ENCODE measurements at regions not wholly inside any gene's neighbourhood (a gene's known extent, or its start where the extent isn't known, plus 50 kb on each side); places are given as distances from the start of the nearest gene placed in this dataset.

DNA sequence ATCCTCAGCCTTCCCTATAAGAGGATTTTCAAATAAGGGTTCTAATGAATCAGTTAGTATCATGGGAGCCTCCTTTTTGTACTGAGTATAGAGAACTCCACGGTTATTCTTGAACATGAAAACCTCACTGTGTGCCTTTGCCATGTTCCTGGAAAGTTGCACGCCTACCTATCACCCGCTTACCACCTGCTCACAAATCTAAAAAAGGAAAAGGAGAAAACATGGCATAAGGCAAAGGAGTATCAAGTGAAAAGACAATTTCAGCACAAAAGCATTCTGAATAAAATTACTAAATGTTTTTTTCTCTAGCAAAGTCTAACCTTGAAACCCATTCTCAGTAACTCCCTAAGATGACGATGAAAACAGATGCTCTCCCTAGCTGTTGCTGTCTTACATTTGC is 511.8 kb upstream of the API5 start:
- no peaks in the 10 kb centered on the region for H3K27me3 Mint-ChIP-seq (ENCODE audit: low read depth in 2 of 2)
- no peaks in the 10 kb centered on the region for H3K4me1 Mint-ChIP-seq
- no peaks in the 10 kb centered on the region for H3K27me3 ChIP-seq (ENCODE audit: control insufficient read depth, insufficient read depth, low read length)
- TF ChIP-seq, protein P1, sequence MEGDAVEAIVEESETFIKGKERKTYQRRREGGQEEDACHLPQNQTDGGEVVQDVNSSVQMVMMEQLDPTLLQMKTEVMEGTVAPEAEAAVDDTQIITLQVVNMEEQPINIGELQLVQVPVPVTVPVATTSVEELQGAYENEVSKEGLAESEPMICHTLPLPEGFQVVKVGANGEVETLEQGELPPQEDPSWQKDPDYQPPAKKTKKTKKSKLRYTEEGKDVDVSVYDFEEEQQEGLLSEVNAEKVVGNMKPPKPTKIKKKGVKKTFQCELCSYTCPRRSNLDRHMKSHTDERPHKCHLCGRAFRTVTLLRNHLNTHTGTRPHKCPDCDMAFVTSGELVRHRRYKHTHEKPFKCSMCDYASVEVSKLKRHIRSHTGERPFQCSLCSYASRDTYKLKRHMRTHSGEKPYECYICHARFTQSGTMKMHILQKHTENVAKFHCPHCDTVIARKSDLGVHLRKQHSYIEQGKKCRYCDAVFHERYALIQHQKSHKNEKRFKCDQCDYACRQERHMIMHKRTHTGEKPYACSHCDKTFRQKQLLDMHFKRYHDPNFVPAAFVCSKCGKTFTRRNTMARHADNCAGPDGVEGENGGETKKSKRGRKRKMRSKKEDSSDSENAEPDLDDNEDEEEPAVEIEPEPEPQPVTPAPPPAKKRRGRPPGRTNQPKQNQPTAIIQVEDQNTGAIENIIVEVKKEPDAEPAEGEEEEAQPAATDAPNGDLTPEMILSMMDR (IDR thresholded peaks at IDR 0.05) = no peak
- no peak overlapping the region for H3K27ac ChIP-seq (ENCODE audit: low read length)
- H3K9me3 ChIP-seq (ENCODE audit: control insufficient read depth, insufficient read depth, low read length) = no peaks in the 10 kb centered on the region
- peaks cover 8 to 20% of the 10 kb centered on the region in 2 donors for H3K9me3 Mint-ChIP-seq
- DNase-seq = no peak
- intact Hi-C loops (cut with micrococcal nuclease) = no loop called here
- WGBS (ENCODE audit: insufficient coverage) = 87% methylated on average over 4 of the region's 4 CpGs
- no peak overlapping the region for H3K4me3 Mint-ChIP-seq
- H3K27ac Mint-ChIP-seq = no peak overlapping the region
- no peak overlapping the region for H3K4me3 ChIP-seq (ENCODE audit: low read length)
- H3K4me1 ChIP-seq (ENCODE audit: control insufficient read depth, insufficient read depth, low read length) = no peaks in the 10 kb centered on the region
- H3K36me3 ChIP-seq (ENCODE audit: control insufficient read depth, insufficient read depth, low read length) = no peaks in the 10 kb centered on the region
- no peaks in the 10 kb centered on the region for H3K36me3 Mint-ChIP-seq
- no peak for ATAC-seq

GRCh38 chr11:42802201-42802899 is 509.4 kb upstream of the API5 start:
- 29% methylated on average over 3 of the region's 6 CpGs for WGBS (ENCODE audit: insufficient coverage)
- Histone ChIP-seq H3K27ac (ENCODE audit: low read length) (no peak overlapping the region), H3K4me3 (ENCODE audit: low read length) (no peak overlapping the region), H3K4me1 (ENCODE audit: control insufficient read depth, insufficient read depth, low read length) (no peaks in the 10 kb centered on the region), H3K27me3 (ENCODE audit: control insufficient read depth, insufficient read depth, low read length) (no peaks in the 10 kb centered on the region), H3K9me3 (ENCODE audit: control insufficient read depth, insufficient read depth, low read length) (no peaks in the 10 kb centered on the region), H3K36me3 (ENCODE audit: control insufficient read depth, insufficient read depth, low read length) (no peaks in the 10 kb centered on the region)
- H3K9me3 Mint-ChIP-seq = peaks cover 8 to 24% of the 10 kb centered on the region in 2 donors
- no peak overlapping the region for H3K27ac Mint-ChIP-seq
- no peaks in the 10 kb centered on the region for H3K4me1 Mint-ChIP-seq
- no peak overlapping the region for H3K4me3 Mint-ChIP-seq
- no peaks in the 10 kb centered on the region for H3K36me3 Mint-ChIP-seq
- ATAC-seq (no peak), DNase-seq (no peak)
- intact Hi-C loops (cut with micrococcal nuclease) = no loop called here
- TF ChIP-seq, protein P1 (IDR thresholded peaks at IDR 0.05) = no peak
- H3K27me3 Mint-ChIP-seq (ENCODE audit: low read depth in 2 of 2) = no peaks in the 10 kb centered on the region

DNA sequence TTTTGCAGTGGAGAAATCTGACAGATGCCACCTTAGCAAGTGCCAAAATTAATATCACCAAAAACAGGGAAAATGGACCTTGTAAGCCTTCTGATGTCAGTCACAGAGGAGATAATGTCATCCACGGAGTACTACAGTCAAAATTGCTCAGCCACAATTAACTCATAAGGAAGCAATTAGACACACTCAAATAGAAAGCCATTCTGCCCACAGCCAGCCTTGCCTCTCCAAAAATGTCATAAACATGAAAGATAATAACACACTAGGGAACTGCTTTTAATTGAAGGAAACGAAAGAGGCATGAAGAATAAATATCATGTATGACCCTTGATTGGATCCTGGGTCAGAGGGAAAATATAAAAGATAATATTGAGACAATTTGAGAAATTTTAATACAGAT is 505.6 kb upstream of the API5 start:
- 62% methylated on average over 2 of the region's 2 CpGs for WGBS (ENCODE audit: insufficient coverage)
- TF ChIP-seq, protein P1 (IDR thresholded peaks at IDR 0.05) = no peak
- intact Hi-C loops (cut with micrococcal nuclease) = no loop called here
- H3K4me1 ChIP-seq (ENCODE audit: control insufficient read depth, insufficient read depth, low read length) = no peaks in the 10 kb centered on the region
- H3K27ac Mint-ChIP-seq = no peak overlapping the region
- H3K9me3 ChIP-seq (ENCODE audit: control insufficient read depth, insufficient read depth, low read length) = no peaks in the 10 kb centered on the region
- H3K27ac ChIP-seq (ENCODE audit: low read length) = no peak overlapping the region
- H3K27me3 Mint-ChIP-seq (ENCODE audit: low read depth in 2 of 2) = no peaks in the 10 kb centered on the region
- H3K4me3 ChIP-seq (ENCODE audit: low read length) = no peak overlapping the region
- ATAC-seq (no peak), DNase-seq (no peak)
- no peaks in the 10 kb centered on the region for H3K27me3 ChIP-seq (ENCODE audit: control insufficient read depth, insufficient read depth, low read length)
- H3K4me1 Mint-ChIP-seq = no peaks in the 10 kb centered on the region
- H3K9me3 Mint-ChIP-seq = peaks cover 4 to 17% of the 10 kb centered on the region in 2 donors
- H3K4me3 Mint-ChIP-seq = no peak overlapping the region
- no peaks in the 10 kb centered on the region for H3K36me3 ChIP-seq (ENCODE audit: control insufficient read depth, insufficient read depth, low read length)
- H3K36me3 Mint-ChIP-seq = no peaks in the 10 kb centered on the region

DNA sequence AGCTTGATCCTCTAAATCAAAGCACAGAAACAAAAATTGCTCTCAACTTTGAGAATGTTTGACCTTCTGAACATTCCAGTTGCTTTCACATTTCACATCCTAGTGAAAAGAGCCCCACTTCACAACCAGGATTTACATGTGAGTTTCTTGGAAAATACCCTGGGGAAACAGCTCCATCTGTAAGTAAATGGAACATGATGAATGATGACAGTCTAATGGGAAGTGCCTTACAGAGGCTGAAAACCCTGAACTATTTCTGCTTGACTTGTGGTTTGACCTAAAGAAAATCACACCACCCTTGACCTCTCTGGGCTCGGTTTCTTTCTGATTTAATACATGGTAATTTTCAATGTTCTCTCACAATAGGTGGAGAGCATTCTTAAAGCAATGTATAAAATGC is 499.4 kb upstream of the API5 start:
- Mint-ChIP-seq H3K9me3 (peaks cover 4 to 15% of the 10 kb centered on the region in 2 donors), H3K4me1 (no peaks in the 10 kb centered on the region), H3K36me3 (no peaks in the 10 kb centered on the region), H3K27me3 (ENCODE audit: low read depth in 2 of 2) (no peaks in the 10 kb centered on the region), H3K27ac (no peak overlapping the region), H3K4me3 (no peak overlapping the region)
- H3K27ac ChIP-seq (ENCODE audit: low read length) = no peak overlapping the region
- intact Hi-C loops (cut with micrococcal nuclease) = no loop called here
- DNase-seq (no peak), ATAC-seq (no peak)
- H3K9me3 ChIP-seq (ENCODE audit: control insufficient read depth, insufficient read depth, low read length) = no peaks in the 10 kb centered on the region
- TF ChIP-seq, protein P1 (IDR thresholded peaks at IDR 0.05) = no peak
- H3K4me3 ChIP-seq (ENCODE audit: low read length) = no peak overlapping the region
- no peaks in the 10 kb centered on the region for H3K4me1 ChIP-seq (ENCODE audit: control insufficient read depth, insufficient read depth, low read length)
- no peaks in the 10 kb centered on the region for H3K36me3 ChIP-seq (ENCODE audit: control insufficient read depth, insufficient read depth, low read length)
- no peaks in the 10 kb centered on the region for H3K27me3 ChIP-seq (ENCODE audit: control insufficient read depth, insufficient read depth, low read length)
- no CpG with 5 or more reads among the region's 1 CpG for WGBS (ENCODE audit: insufficient coverage)

All from natural killer cell (primary cell).